Subcutaneous abdominal adipose tissue (tissue), 5 donors: ENCODE measurements at regions not wholly inside any gene's neighbourhood (a gene's known extent, or its start where the extent isn't known, plus 50 kb on each side); places are given as distances from the start of the nearest gene placed in this dataset.

Experiments
- H3K27ac ChIP-seq: one replicate; pipeline ENCODE4 v1.7.0; 2013; ENCODE audit warnings: low read depth, mild to moderate bottlenecking, inconsistent platforms, low read length, moderate library complexity
- H3K27me3 ChIP-seq, 5 donors: one replicate each; pipeline ENCODE4 v1.7.0; 2013; ENCODE audit warnings: low read length in 5 of 5, inconsistent platforms in 1 of 5; ENCODE audit not compliant: control insufficient read depth in 5 of 5, insufficient read depth in 4 of 5
- H3K36me3 ChIP-seq, 5 donors: one replicate each; pipeline ENCODE4 v1.7.0; 2013; ENCODE audit warnings: low read length in 5 of 5; ENCODE audit not compliant: control insufficient read depth in 5 of 5, insufficient read depth in 5 of 5
- H3K4me1 ChIP-seq, 5 donors: one replicate each; pipeline ENCODE4 v1.7.0; 2013; ENCODE audit warnings: low read length in 5 of 5, mild to moderate bottlenecking in 3 of 5, moderate library complexity in 1 of 5; ENCODE audit not compliant: control insufficient read depth in 5 of 5, insufficient read depth in 5 of 5
- H3K4me3 ChIP-seq, 5 donors: one replicate each; pipeline ENCODE4 v1.7.0; 2013; ENCODE audit warnings: low read length in 5 of 5, low read depth in 1 of 5
- H3K9ac ChIP-seq, 5 donors: one replicate each; pipeline ENCODE4 v1.7.0; 2013; ENCODE audit warnings: low read length in 5 of 5, mild to moderate bottlenecking in 4 of 5, moderate library complexity in 3 of 5
- H3K9me3 ChIP-seq, 5 donors: one replicate each; pipeline ENCODE4 v1.7.0; 2013; ENCODE audit warnings: low read length in 5 of 5; ENCODE audit not compliant: control insufficient read depth in 5 of 5
- donor health status: healthy.
- donor health status: healthy.
- donor health status: healthy.
- donor health status: healthy.
- donor health status: healthy.

DNA sequence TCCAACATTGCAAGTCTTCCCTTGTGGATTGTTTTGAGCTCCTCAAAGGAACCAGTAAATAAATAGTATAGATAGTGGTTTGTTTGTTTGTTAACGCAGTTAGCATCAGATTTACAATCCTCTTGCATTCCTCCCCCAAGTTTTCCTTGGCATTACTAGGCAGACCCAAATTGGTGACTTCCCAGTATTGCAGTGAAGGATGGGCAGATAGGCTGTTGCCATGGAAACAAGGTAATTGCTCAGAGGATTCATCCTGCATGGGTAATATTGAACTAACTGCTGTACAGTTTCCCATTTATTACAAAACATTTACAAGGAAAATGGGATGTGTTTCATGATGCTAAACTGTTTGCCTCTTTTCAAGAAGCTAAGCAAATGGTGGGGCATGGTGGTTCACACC is 477.2 kb downstream of the EPM2A start:
- no peaks in the 10 kb centered on the region for H3K9me3 ChIP-seq
- H3K4me3 ChIP-seq = no peak overlapping the region
- no peaks in the 10 kb centered on the region for H3K27me3 ChIP-seq
- H3K4me1 ChIP-seq = no peaks in the 10 kb centered on the region
- no peaks in the 10 kb centered on the region for H3K36me3 ChIP-seq
- no peak overlapping the region for H3K27ac ChIP-seq
- no peak overlapping the region for H3K9ac ChIP-seq

- no peaks in the 10 kb centered on the region for H3K36me3 ChIP-seq
- H3K9ac ChIP-seq = no peak overlapping the region
- H3K27ac ChIP-seq = no peak overlapping the region
- H3K4me1 ChIP-seq = peaks cover 0 to 2% (median 0%) of the 10 kb centered on the region in 5 donors
- no peaks in the 10 kb centered on the region for H3K27me3 ChIP-seq
- no peak overlapping the region for H3K4me3 ChIP-seq
- no peaks in the 10 kb centered on the region for H3K9me3 ChIP-seq
These were observed 474.7 kb downstream of the EPM2A start for GRCh38 chr6:145260484-145261175.

GRCh38 chr6:145261758-145262157 is 473.6 kb downstream of the EPM2A start:
- H3K9ac ChIP-seq = no peak overlapping the region
- no peaks in the 10 kb centered on the region for H3K9me3 ChIP-seq
- peaks cover 0 to 10% (median 4%) of the 10 kb centered on the region in 5 donors for H3K4me1 ChIP-seq
- H3K4me3 ChIP-seq = no peak overlapping the region
- no peaks in the 10 kb centered on the region for H3K27me3 ChIP-seq
- H3K27ac ChIP-seq = no peak overlapping the region
- H3K36me3 ChIP-seq = no peaks in the 10 kb centered on the region

GRCh38 chr6:145262771-145263170 is 472.5 kb downstream of the EPM2A start:
- Histone ChIP-seq H3K36me3 (no peaks in the 10 kb centered on the region), H3K4me1 (peaks cover 0 to 20% (median 13%) of the 10 kb centered on the region in 5 donors), H3K27ac (no peak overlapping the region), H3K9me3 (no peaks in the 10 kb centered on the region), H3K4me3 (no peak overlapping the region), H3K9ac (no peak overlapping the region), H3K27me3 (no peaks in the 10 kb centered on the region)

DNA sequence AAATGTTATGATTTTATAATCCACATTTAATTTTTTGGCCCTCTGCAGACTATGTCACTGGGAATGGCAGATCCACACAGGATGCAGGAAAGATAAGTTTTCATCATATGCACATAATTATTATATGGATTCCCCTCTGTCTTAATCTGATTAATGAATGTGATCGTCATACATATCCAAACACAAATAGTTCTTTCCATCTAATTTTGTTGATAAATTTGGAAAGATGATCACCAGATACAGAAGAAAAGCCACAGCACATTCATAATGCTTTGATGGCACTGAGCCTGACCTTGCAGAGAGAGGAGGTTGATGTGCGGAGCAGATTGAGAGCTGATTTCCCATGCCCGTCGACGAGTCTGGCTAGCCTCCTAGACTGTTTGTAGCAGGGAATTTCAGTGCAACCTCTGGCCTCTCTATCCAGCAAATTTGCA is 471.5 kb downstream of the EPM2A start:
- Histone ChIP-seq H3K4me3 (no peak overlapping the region), H3K9ac (no peak overlapping the region), H3K9me3 (no peaks in the 10 kb centered on the region), H3K36me3 (no peaks in the 10 kb centered on the region), H3K4me1 (peaks cover 0 to 24% (median 15%) of the 10 kb centered on the region in 5 donors), H3K27ac (no peak overlapping the region), H3K27me3 (no peaks in the 10 kb centered on the region)

GRCh38 chr6:145266432-145267075 is 468.8 kb downstream of the EPM2A start:
- H3K27ac ChIP-seq = peak overlapping the region; percentile 47

GRCh38 chr6:145267076-145267867 is 468.0 kb downstream of the EPM2A start:
- peak overlapping the region; percentile 47 for H3K27ac ChIP-seq
- H3K9me3 ChIP-seq = no peaks in the 10 kb centered on the region
- H3K4me3 ChIP-seq = peak overlapping the region in 1 of 5 donors; percentile 9
- H3K9ac ChIP-seq = peak overlapping the region in 1 of 5 donors; percentile 37
- H3K27me3 ChIP-seq = no peaks in the 10 kb centered on the region
- peaks cover 0 to 37% (median 18%) of the 10 kb centered on the region in 5 donors for H3K4me1 ChIP-seq
- H3K36me3 ChIP-seq = no peaks in the 10 kb centered on the region

More at GRCh38 chr6:145266432-145267075, 468.8 kb downstream of the EPM2A start:
- H3K36me3 ChIP-seq = no peaks in the 10 kb centered on the region
- no peaks in the 10 kb centered on the region for H3K9me3 ChIP-seq
- H3K9ac ChIP-seq = no peak overlapping the region
- H3K27me3 ChIP-seq = no peaks in the 10 kb centered on the region
- peaks cover 0 to 37% (median 18%) of the 10 kb centered on the region in 5 donors for H3K4me1 ChIP-seq
- peak overlapping the region in 1 of 5 donors; percentile 5 for H3K4me3 ChIP-seq

GRCh38 chr6:145270464-145270863 is 464.9 kb downstream of the EPM2A start:
- Histone ChIP-seq H3K27ac (no peak overlapping the region), H3K4me1 (peaks cover 0 to 37% (median 18%) of the 10 kb centered on the region in 5 donors), H3K27me3 (no peaks in the 10 kb centered on the region), H3K9me3 (no peaks in the 10 kb centered on the region), H3K4me3 (no peak overlapping the region), H3K9ac (no peak overlapping the region), H3K36me3 (no peaks in the 10 kb centered on the region)

GRCh38 chr6:145271040-145271439 is 464.3 kb downstream of the EPM2A start:
- H3K9me3 ChIP-seq = no peaks in the 10 kb centered on the region
- H3K27ac ChIP-seq = no peak overlapping the region
- peaks cover 0 to 33% (median 15%) of the 10 kb centered on the region in 5 donors for H3K4me1 ChIP-seq
- no peak overlapping the region for H3K9ac ChIP-seq
- H3K4me3 ChIP-seq = no peak overlapping the region
- no peaks in the 10 kb centered on the region for H3K27me3 ChIP-seq
- H3K36me3 ChIP-seq = no peaks in the 10 kb centered on the region

- no peak overlapping the region for H3K9ac ChIP-seq
- no peaks in the 10 kb centered on the region for H3K27me3 ChIP-seq
- no peaks in the 10 kb centered on the region for H3K36me3 ChIP-seq
- H3K27ac ChIP-seq = no peak overlapping the region
- H3K4me3 ChIP-seq = no peak overlapping the region
- no peaks in the 10 kb centered on the region for H3K9me3 ChIP-seq
- H3K4me1 ChIP-seq = peaks cover 0 to 29% (median 15%) of the 10 kb centered on the region in 5 donors
These were observed 463.7 kb downstream of the EPM2A start for GRCh38 chr6:145271577-145271976.
